Spleen (tissue), 11 donors: ENCODE measurements at regions not wholly inside any gene's neighbourhood (a gene's known extent, or its start where the extent isn't known, plus 50 kb on each side); places are given as distances from the start of the nearest gene placed in this dataset.

Source experiments
- DNase-seq: peaks from one replicate; pipeline ENCODE4 v3.0.0-alpha.2; 2020
- H3K27ac ChIP-seq, 8 donors: fragments of 200-600 bp; sonication (generic) in 7 of 8; 1 replicate in 4 of 8; 2 replicates in 4 of 8; pipeline versions ENCODE4 v1.5.0 to v1.8.0; 2016 to 2021; ENCODE audit warnings: inconsistent platforms in 4 of 8, mild to moderate bottlenecking in 4 of 8, moderate library complexity in 1 of 8
- H3K27me3 ChIP-seq, 7 donors: fragments of 200-600 bp; sonication (generic) in 6 of 7; replicated peaks in 1 of 7; 1 replicate in 4 of 7; 2 replicates in 3 of 7; pipeline versions ENCODE4 v1.5.0 to v1.8.0; 2016 to 2021; ENCODE audit warnings: inconsistent platforms in 3 of 7, mild to moderate bottlenecking in 1 of 7
- H3K36me3 ChIP-seq, 6 donors: fragments of 200-600 bp; sonication (generic) in 5 of 6; 1 replicate in 4 of 6; 2 replicates in 2 of 6; pipeline versions ENCODE4 v1.5.0 to v1.8.0; 2016 to 2021; ENCODE audit warnings: inconsistent platforms in 2 of 6
- H3K4me1 ChIP-seq, 6 donors: fragments of 200-600 bp; sonication (generic) in 5 of 6; 1 replicate in 3 of 6; 2 replicates in 3 of 6; pipeline versions ENCODE4 v1.5.0 to v1.8.0; 2016 to 2021; ENCODE audit warnings: inconsistent platforms in 3 of 6
- H3K4me3 ChIP-seq, 8 donors: fragments of 200-600 bp; sonication (generic) in 7 of 8; 1 replicate in 4 of 8; 2 replicates in 4 of 8; pipeline versions ENCODE4 v1.5.0 to v1.8.0; 2016 to 2021; ENCODE audit warnings: inconsistent platforms in 4 of 8, mild to moderate bottlenecking in 4 of 8, moderate library complexity in 2 of 8
- H3K9me3 ChIP-seq, 8 donors: fragments of 200-600 bp; sonication (generic) in 7 of 8; 1 replicate in 4 of 8; 2 replicates in 4 of 8; pipeline versions ENCODE4 v1.5.0 to v1.8.0; 2016 to 2021; ENCODE audit warnings: inconsistent platforms in 4 of 8
- POLR2A ChIP-seq, 3 donors: fragments of 450-650 bp; IDR thresholded peaks; one replicate each; pipeline ENCODE4 v1.5.1; 2017; ENCODE audit warnings: antibody characterized with exemption in 3 of 3, mild to moderate bottlenecking in 1 of 3
- POLR2AphosphoS5 ChIP-seq, 3 donors: sonication (generic); formaldehyde crosslinking; IDR thresholded peaks; one replicate each; pipeline ENCODE4 v1.5.1; 2017; ENCODE audit warnings: antibody characterized with exemption in 3 of 3
- WGBS, 5 donors: extraction: QIAGEN DNeasy Blood & Tissue Kit in 3 of 5; methylation state at CpG; one replicate each; pipeline versions ENCODE4 v1.1.5 to v1.1.7; 2013 to 2018; 5-methylcytosine and 5-hydroxymethylcytosine counted together
- intact Hi-C: fragments of 100-400 bp; cut with DNase I; formaldehyde crosslinking; loops from one replicate; pipeline ENCODE4 v1.15.0; 2023; ENCODE audit warnings: low total_unique reads
- TF ChIP-seq, protein P1 (sequence below), 11 experiments: fragments of 200-600 bp in 7 of 11; fragments of 450-650 bp in 4 of 11; sonication (generic) in 4 of 11; IDR thresholded peaks in 8 of 11; conservative IDR thresholded peaks in 3 of 11; 1 replicate in 7 of 11; 2 replicates in 4 of 11; pipeline versions ENCODE4 v1.4.0 to v1.8.0; 2016 to 2021; ENCODE audit warnings: antibody characterized with exemption in 11 of 11, inconsistent platforms in 4 of 11, mild to moderate bottlenecking in 1 of 11
- donor health status: healthy with polysubstance abuse.
- donor health status: DM: no; HTN: no; CAD: no; lungs with moderate emphysema.
- donor health status: DM: no; HTN: no; CAD: no.
- donor health status: Bipolar disorder and iron deficiency.
- donor health status: healthy.
- donor health status: DM: no; HTN: no; CAD: no.
- donor health status: DM: yes; HTN: yes; CAD: no.

GRCh38 chr11:119846374-119846773 lies 117.4 kb upstream of the NECTIN1 start:
- Histone ChIP-seq H3K27ac (no peak overlapping the region), H3K4me1 (no peaks in the 10 kb centered on the region), H3K27me3 (peaks cover 0 to 27% (median 0%) of the 10 kb centered on the region in 7 donors), H3K9me3 (peaks cover 0 to 14% (median 9%) of the 10 kb centered on the region in 8 donors), H3K4me3 (no peak overlapping the region), H3K36me3 (no peaks in the 10 kb centered on the region)
- intact Hi-C loops = no loop called here
- WGBS, 5 donors = 73 to 89% (median 84%) methylated on average over 2 to 3 of the region's 3 CpGs
- no peak for DNase-seq
- TF ChIP-seq, protein P1, sequence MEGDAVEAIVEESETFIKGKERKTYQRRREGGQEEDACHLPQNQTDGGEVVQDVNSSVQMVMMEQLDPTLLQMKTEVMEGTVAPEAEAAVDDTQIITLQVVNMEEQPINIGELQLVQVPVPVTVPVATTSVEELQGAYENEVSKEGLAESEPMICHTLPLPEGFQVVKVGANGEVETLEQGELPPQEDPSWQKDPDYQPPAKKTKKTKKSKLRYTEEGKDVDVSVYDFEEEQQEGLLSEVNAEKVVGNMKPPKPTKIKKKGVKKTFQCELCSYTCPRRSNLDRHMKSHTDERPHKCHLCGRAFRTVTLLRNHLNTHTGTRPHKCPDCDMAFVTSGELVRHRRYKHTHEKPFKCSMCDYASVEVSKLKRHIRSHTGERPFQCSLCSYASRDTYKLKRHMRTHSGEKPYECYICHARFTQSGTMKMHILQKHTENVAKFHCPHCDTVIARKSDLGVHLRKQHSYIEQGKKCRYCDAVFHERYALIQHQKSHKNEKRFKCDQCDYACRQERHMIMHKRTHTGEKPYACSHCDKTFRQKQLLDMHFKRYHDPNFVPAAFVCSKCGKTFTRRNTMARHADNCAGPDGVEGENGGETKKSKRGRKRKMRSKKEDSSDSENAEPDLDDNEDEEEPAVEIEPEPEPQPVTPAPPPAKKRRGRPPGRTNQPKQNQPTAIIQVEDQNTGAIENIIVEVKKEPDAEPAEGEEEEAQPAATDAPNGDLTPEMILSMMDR (IDR thresholded peaks at IDR 0.05 in 8 of 11, conservative IDR thresholded peaks at IDR 0.05 in 3 of 11) = no peak
- TF ChIP-seq POLR2AphosphoS5 (IDR thresholded peaks at IDR 0.05) = no peak
- TF ChIP-seq POLR2A (IDR thresholded peaks at IDR 0.05) = no peak

DNA sequence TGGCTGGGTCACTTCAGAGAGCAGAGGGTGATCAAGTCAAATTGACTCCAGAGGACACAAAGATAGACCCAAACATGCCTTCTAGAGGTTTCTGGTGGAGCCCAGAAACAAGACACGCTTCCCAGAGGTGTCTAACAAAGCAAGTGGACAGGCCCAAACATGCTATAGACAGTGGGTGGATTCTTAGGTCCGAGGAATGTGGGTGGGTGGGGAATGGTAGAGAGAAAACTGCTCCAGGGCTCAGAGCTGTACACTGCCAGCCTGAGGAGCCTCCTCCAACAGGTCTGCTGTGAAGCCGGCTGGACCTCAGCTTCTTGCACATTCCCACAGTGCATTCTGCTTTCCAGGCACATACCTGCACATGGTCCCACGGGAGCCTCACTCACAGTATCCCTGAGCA lies 116.8 kb upstream of the NECTIN1 start:
- DNase-seq = no peak
- Histone ChIP-seq H3K27ac (no peak overlapping the region), H3K36me3 (no peaks in the 10 kb centered on the region), H3K4me3 (no peak overlapping the region), H3K9me3 (peaks cover 0 to 14% (median 9%) of the 10 kb centered on the region in 8 donors), H3K27me3 (peaks cover 0 to 32% (median 0%) of the 10 kb centered on the region in 7 donors), H3K4me1 (no peaks in the 10 kb centered on the region)
- TF ChIP-seq, protein P1 (IDR thresholded peaks at IDR 0.05 in 8 of 11, conservative IDR thresholded peaks at IDR 0.05 in 3 of 11) = no peak
- no peak for TF ChIP-seq POLR2AphosphoS5 (IDR thresholded peaks at IDR 0.05)
- intact Hi-C loops = no loop called here
- 83 to 97% (median 88%) methylated on average over 4 of the region's 4 CpGs for WGBS, 5 donors

- WGBS, 5 donors = 68 to 92% (median 79%) methylated on average over 4 to 10 of the region's 10 CpGs
- no peak for DNase-seq
- H3K36me3 ChIP-seq = no peaks in the 10 kb centered on the region
- no peak overlapping the region for H3K27ac ChIP-seq
- TF ChIP-seq POLR2AphosphoS5 (IDR thresholded peaks at IDR 0.05) (no peak), POLR2A (IDR thresholded peaks at IDR 0.05) (no peak)
- TF ChIP-seq, protein P1 (IDR thresholded peaks at IDR 0.05 in 8 of 11, conservative IDR thresholded peaks at IDR 0.05 in 3 of 11) = no peak
- no peaks in the 10 kb centered on the region for H3K4me1 ChIP-seq
- peaks cover 0 to 37% (median 0%) of the 10 kb centered on the region in 7 donors for H3K27me3 ChIP-seq
- intact Hi-C loops = no loop called here
- no peak overlapping the region for H3K4me3 ChIP-seq
- peaks cover 0 to 14% (median 9%) of the 10 kb centered on the region in 8 donors for H3K9me3 ChIP-seq
These were observed 116.3 kb upstream of the NECTIN1 start for GRCh38 chr11:119845305-119845704.

DNA sequence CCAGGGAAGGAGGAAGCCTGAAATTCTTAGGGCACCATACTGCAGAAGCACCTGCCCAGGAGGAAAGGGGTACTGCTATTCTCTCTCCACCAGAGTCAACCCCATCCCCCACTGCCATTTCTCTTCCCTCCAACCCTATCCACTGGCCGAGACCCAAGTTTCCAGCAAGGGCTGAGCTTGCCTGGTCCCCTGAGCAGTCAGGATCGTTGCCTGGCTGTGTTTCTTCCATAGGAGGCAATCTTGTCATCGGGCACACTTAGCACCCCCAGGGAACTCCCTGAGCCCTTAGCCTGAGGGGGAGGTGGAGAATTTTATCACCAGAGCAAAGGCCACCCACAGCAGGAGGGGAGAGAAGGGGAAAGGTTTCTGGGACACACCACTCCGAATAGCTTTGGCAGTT lies 115.8 kb upstream of the NECTIN1 start:
- no peak for TF ChIP-seq POLR2A (IDR thresholded peaks at IDR 0.05)
- TF ChIP-seq POLR2AphosphoS5 (IDR thresholded peaks at IDR 0.05) = no peak
- TF ChIP-seq, protein P1 (IDR thresholded peaks at IDR 0.05 in 8 of 11, conservative IDR thresholded peaks at IDR 0.05 in 3 of 11) = no peak
- Histone ChIP-seq H3K9me3 (peaks cover 0 to 14% (median 9%) of the 10 kb centered on the region in 8 donors), H3K4me1 (no peaks in the 10 kb centered on the region), H3K27ac (no peak overlapping the region), H3K36me3 (no peaks in the 10 kb centered on the region), H3K4me3 (no peak overlapping the region), H3K27me3 (peaks cover 0 to 42% (median 0%) of the 10 kb centered on the region in 7 donors)
- no peak for DNase-seq
- intact Hi-C loops = no loop called here
- 30 to 38% (median 32%) methylated on average over 4 of the region's 4 CpGs for WGBS, 5 donors
